Gastroesophageal sphincter (tissue), 3 donors: ENCODE measurements at regions not wholly inside any gene's neighbourhood (a gene's known extent, or its start where the extent isn't known, plus 50 kb on each side); places are given as distances from the start of the nearest gene placed in this dataset.

ENCODE experiments used
- POLR2A ChIP-seq, 2 donors: fragments of 450-650 bp; IDR thresholded peaks; one replicate each; pipeline ENCODE4 v1.6.1; 2017; ENCODE audit warnings: antibody characterized with exemption in 2 of 2, mild to moderate bottlenecking in 2 of 2, moderate library complexity in 1 of 2
- TF ChIP-seq, protein P1 (sequence below), 4 experiments: fragments of 200-600 bp in 2 of 4; fragments of 450-650 bp in 2 of 4; sonication (generic) in 1 of 4; IDR thresholded peaks; one replicate each; pipeline ENCODE4 v1.5.1; 2017 to 2019; ENCODE audit warnings: antibody characterized with exemption in 4 of 4, mild to moderate bottlenecking in 2 of 4, moderate library complexity in 2 of 4

- TF ChIP-seq, protein P1, sequence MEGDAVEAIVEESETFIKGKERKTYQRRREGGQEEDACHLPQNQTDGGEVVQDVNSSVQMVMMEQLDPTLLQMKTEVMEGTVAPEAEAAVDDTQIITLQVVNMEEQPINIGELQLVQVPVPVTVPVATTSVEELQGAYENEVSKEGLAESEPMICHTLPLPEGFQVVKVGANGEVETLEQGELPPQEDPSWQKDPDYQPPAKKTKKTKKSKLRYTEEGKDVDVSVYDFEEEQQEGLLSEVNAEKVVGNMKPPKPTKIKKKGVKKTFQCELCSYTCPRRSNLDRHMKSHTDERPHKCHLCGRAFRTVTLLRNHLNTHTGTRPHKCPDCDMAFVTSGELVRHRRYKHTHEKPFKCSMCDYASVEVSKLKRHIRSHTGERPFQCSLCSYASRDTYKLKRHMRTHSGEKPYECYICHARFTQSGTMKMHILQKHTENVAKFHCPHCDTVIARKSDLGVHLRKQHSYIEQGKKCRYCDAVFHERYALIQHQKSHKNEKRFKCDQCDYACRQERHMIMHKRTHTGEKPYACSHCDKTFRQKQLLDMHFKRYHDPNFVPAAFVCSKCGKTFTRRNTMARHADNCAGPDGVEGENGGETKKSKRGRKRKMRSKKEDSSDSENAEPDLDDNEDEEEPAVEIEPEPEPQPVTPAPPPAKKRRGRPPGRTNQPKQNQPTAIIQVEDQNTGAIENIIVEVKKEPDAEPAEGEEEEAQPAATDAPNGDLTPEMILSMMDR (IDR thresholded peaks at IDR 0.05), result no peak
- no peak for TF ChIP-seq POLR2A (IDR thresholded peaks at IDR 0.05)
These were observed 415.6 kb upstream of the SALL3 start for GRCh38 chr18:78564030-78564429.
